GM18873 (cell line): ENCODE measurements at regions not wholly inside any gene's neighbourhood (a gene's known extent, or its start where the extent isn't known, plus 50 kb on each side); places are given as distances from the start of the nearest gene placed in this dataset.

ENCODE experiments used
- ATAC-seq: cut with Tn5 transposase; IDR thresholded peaks from one replicate; pipeline ENCODE4 v1.9.1; 2021; ENCODE audit warnings: mild to moderate bottlenecking, moderate library complexity, moderate number of reproducible peaks; ENCODE audit not compliant: unreplicated experiment, low FRiP score

DNA sequence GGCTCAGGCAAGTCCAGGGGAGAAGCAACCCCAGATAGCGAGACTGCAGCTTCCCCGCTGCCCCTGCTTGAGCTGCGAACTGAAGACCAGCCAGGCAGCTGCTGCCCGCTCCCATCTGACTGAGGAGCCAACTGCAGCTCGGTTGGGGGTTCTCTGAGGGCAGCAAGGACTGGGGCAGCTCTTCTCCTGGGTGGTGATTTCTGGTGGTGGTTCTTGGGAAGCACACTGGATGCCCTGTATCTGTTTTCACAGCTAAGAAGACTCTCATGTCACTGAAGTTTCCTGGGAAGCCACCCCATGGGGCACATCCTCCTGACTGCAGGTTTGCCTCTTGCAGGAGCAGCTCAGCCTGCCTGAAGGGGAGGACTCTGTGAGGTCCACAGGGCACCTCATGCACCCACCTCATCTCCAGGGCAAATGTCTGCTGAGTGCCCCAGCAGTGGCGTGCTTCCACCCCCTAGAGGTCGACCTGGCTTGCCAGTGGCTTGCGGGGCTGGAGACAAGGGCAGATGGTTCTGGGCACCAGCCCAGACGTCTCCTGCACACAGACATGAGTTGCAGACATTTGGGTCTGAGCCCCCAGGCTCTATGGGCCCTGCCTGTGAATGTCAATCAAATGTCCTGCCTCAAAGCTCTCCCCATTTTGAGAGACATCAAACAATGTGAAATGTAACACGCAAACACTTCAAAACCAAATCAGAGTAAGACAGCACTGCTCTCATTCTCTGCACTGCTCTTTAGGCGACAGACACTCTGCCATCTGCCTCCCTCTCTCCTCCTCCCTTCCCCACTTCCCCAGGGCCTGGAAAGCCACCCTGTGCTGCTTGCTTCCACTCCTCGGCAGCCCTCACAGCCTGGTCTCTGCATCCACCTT is 800.9 kb downstream of the BRD1 start:
- no peak for ATAC-seq

DNA sequence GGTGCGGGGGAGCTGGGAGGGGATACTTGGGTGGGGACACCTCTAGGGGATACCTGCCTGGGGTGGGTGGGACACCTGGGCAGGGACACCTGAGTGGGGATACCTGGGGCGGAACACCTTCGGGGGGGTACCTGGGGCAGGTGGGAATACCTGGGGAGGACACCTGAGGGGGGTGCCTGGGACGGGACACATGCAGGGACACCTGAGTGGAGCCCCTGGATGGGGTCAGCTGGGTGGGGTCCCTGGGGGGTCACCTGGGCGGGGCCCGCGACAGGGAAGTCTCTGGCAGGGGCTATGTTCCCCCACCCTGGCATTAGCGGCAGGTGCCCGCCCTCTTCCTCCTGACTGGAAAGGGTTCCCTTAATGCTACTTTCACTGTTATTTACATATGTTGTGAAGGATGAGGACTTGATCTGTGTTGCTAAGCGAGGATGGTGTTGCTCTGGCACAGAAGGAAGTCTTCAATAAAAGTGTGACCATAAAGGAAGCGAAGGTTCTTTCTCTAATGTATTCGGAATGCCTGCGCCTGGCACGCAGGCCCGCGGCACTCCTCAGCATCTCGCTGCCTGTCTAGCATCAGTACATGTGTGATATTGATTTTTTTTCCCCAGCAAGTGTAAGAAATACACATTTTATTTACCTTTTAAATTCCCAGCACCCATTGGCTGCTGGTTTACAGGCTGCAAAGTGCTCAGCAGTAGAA is 801.7 kb downstream of the BRD1 start:
- ATAC-seq = no peak

DNA sequence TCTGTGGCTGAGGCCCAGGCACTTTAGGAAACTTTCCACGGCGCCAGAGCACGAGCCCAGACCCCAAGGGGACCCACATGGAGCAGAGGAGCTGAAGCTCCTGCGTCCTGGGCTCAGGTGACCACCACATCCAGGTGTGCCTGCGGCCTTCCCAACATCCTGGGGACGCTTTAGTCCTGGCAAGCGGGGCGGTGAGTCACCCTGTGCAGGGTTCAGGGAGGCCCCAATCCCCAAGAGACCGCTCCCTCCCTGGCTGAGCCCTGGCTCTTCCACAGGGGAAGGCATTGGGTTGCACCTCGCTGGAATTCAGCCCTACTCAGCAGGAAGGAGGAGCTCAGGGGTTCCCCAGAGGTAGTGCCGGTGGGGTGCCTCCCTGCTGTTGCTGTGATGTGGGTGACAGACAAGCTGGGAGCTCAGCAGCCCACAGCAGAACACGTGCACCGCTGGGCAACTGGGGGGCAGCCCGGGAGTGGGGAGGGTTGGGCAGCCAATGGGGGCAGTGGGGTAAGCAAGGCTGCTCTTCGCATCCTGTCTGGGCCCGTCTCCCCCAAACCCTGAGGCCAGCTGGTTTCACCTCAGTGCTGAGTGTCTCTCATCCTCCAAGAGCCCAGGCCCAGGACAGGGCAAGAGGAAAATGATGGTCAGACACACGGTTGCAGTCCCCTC is 802.8 kb downstream of the BRD1 start:
- ATAC-seq = no peak

DNA sequence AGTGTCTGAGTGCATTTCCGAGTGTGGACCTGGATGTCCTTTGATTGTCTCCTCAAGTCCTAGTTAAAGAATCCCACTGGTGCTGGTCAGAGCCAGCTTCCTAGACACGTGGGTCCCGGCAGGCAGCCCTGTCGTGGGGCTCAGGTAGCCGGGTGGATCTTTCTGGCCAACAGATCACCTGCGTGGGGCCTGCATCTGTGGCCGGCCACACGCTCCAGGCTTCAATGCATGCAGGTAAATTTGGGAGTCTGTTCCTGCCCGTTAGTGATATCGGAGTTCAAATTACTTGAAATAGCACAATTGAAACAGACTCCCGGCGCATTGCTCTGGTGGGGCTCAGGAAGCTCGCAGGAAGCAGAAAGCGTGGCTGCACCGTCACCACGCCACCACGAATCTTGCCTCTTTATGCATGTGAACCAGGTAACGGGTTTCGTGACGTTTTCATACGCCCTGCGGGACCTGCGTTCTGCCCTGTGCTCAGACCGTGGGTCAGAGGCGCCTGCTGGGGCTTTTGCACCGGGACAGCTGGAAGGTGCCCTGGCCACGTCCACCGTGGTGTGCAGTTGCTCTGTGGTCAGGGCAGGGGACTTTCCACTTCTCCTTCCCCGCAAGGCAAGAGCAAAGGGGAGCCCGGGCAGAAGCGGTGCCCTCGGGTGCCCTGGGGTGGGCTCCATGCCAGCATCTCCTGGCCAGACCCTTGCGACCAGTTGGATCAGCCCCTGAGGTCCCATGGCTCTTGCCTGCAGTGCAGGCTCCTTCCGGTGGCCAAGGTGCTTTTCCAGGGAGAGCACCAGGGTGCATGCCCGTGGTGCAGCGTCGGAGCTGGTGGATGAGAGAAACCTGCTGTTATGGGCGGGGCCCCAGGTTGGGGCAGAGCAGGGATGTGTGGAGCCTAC is 803.5 kb downstream of the BRD1 start:
- no peak for ATAC-seq

DNA sequence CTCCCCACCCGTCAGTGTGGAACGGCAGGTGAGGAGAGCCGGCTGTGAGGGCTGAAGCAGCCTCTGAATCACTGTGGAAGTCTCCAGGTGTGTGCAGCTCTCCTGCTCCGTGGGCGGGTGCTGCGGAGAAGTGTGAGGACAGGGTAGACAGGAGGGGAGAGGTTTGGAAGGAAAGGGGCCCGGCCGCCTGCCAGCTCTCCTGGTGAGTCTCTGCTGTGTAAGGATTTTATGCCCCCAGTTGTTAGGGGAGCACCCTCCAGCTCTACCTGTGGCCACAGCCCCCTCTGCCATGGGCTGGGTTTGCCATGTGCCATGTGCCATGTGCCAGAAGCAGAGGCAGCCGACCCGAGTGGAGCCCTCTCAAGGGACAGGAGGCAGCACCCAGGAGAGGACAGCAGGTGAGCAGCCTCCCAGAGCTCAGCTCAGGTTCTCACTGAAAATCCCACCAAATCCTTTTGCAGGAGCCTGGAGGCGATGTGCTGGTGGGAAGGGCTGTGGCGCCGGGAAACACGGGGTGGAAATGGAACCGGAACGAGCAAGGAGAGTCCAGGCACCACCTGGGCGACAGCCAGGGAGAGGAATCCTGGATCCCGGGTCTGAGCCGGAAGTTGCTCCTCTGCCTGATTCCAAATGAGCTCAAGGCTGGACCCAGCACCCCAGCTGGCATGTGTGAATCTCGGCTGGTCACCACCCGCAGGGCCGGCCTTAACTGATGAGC is 804.4 kb downstream of the BRD1 start:
- ATAC-seq = no peak

DNA sequence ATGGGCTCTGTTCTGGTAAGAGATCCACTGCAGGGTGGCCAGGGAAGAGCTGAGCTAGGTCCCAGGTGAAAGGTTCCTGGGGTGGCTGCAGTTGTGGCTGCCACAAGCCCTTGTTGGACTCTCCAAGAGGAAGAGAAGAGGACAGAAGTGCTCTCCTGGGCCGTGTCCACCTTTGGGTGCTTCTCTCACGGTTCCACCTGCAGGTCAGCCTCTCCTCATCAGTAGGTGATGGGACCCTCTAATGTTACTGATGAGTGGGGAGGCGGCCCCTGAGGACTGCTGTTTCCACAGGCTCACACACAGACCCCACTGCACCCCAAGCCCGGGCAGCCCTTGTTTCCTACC is 804.9 kb downstream of the BRD1 start:
- ATAC-seq = no peak

DNA sequence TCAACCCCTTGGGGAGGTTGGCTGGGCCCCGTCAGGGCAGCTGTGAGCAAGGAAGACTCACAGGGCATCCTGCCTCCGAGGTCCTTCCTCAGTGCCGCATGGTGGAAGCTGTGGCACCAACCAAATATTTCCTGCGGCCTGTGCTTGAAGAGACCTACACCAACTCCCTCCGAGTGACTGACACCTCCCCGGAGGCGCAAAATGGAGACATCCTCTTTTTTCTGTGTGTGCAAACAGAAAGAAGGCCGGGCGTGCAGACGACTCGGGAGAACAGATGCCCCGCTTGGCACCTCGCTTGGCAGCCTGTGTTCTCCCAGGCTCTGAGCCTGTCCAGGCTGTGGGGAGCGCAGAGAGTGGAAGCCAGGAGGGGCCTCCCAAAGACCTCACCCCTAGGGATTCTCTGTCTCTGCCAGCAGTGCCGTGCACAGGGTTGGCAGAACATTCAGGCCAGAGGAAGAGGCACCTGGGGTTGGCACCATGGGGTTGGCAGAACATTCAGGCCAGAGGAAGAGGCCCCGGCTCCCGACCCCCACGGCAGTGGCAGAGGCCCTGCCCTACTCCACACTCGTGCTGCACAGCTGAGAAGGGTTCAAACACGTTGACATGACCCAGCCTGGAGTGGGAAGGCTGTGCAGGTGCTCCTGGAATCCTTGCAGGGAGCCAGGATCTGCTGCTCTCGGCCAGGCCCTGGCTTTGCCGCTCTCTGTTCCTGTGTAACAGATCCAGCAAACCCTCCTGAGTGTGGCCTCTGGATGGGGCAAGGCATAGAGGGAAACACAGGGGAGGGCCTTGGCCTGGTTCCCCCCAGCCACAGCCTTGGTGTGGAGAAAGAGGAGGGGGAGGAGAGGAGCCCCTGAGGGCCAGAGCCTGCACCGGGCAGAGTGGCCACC is 805.5 kb downstream of the BRD1 start:
- no peak for ATAC-seq

DNA sequence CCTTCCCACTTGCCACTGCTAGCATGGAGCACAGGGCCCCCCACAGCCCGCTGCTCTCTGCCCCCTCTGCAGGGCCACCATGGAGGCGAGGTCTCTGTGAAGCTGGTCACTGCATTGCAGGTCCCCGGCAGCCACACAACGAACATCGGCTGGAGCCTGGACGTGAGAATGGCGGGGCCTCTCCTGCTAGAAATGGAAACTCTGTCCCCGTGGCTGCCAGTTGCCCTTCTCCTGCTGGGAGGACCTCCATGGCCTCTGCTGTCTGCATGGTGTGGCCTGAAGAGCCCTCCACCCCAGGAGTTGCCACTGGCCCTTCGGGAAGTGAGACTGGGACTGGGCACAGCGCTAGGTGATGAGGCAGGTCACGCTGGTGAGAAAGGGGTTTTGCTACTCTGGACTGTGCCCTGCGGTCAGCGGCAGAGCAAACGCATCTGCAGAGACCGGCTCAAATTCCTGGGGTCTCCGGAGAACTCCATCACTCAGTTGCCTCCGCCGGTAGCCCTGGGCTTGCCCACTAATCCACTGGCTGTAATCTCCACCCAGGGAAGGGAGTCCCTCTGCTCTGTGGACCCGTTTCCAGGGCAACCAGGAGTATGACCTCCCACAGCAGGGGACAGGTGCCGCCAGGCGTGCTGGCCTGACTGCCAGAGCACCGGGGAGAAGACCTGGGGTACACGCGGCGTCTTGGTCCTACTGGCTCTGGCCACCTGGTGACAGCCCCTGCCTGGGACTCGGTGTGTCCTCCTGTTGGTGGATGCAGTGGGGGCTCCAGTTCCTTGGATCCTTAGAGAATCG is 806.3 kb downstream of the BRD1 start:
- no peak for ATAC-seq

DNA sequence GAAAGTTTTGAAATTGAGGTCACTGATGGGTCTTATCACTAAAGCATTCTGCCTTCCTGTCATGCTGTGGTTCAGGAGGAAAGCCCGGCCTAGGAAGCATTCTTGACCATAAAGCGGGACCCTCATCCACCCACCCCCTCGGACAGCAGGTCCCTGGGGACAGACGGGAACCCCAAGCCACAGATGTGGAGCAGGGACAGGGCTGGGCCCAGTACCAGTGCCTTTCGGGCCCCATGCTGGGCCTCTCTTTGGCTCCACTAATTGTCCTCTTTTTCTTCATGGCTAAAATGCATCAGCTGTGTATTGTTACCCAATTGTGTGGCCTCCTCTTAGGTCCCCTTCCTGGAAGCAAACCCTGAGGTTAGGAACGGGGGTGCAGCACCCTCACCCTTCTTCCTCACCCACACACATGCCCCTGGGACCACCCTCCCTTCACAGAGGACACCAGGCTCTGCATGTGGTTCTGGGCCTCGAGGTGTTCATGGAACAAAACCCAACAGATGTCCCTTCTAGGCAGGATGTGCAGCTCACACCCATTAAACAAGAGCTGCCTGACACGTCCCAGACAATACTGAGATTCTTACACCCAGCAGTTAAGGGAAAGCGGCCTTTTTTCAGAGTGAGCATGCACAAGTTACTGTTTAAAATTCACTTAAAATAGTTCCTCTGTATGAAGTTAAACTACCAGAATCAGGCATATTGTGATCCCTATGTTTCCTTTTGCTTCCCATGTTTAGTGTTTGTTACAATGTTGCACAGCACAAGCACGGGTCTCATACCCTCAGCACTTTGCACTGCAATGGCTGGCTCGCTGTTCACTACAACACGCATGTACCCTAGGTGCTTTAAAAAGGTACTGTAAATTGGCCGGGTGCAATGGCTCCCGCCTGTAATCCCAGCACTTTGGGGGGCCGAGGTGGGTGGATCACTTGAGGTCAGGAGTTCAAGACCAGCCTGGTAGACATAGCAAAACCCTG is 807.6 kb downstream of the BRD1 start:
- no peak for ATAC-seq

DNA sequence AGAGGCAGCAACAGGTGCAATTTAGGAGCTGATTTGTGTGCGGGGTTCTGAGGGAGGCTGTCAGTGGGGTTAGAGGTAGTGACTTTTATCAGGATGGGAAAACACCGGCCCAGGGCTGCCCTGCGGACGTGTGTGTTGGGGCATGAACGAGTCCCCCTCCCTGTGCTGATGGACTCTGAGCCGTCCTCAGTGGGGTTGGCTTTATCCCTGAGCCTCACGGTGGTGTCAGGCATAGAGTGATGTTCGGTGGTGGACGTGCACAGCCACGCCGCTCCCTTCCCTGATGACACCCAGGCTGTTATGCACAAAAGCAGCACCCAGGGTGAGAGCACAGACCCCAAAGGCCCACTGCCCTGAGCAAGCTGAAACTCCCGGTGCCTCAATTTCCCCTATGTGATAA is 809.1 kb downstream of the BRD1 start:
- ATAC-seq = no peak

DNA sequence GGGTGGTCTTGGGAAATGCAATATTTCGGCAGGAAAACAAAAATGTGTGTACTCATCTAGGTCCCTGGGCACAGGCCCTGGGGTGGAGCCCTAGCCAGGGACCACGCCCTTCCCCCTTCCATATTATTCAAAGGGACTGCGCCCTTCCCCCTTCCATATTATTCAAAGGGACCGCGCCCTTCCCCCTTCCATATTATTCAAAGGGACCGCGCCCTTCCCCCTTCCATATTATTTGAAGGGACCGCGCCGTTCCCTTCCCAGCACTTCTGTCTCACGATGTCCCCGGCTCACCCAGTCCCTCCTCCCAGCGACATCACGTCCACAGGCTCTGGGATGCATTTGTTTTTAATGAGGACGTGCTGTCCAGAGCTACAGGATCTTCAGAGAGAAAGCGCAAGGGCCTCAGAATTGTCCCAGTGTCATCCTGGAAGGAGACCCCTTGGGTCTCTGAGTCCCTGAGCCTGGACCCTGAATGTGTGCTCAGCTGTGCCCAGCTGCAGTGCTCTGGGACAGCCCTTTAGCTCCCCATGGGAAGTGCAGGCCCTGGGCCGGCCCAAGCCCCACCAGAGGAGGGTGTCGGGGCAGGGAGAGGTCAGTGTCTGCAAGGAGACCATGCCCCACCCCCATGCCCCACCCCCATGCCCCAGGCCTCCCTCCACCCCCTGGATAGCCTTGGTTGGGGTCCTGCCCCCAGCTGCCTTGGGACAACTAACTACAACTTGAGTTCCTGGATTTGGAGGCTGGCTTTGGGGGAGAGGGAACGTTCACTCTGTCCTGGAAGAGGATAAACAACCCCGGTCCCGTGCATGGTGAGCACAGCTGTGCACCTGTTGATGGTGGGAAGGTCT is 810.0 kb downstream of the BRD1 start:
- ATAC-seq = no peak

DNA sequence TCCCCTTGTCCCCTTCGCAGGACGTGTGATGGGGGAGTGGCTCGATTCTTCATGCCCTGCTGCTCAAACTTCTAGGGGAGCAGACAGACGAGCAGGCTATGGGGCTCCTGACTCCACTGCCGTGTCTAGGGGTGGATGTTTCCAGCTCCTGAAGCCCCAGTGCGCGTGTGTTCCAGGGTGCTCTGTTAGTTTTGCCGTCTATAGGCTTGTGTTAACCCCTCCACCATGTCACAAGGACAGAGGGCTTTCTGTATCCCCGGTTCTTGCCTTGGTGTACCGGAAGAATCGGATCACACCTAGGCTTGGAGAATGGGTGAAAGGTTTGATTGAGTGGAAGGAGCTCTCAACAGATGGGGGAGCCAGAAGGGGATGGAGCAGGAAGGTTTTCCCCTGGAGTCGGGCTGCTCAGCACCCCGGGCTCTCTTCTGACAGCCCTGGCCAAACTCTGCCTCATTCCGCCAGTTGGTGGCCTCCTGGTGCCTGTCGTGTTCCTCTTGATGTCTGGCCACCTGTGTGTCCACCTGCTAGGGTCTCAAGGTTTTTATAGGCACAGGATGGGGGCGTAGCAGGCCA is 810.7 kb downstream of the BRD1 start:
- ATAC-seq = no peak

DNA sequence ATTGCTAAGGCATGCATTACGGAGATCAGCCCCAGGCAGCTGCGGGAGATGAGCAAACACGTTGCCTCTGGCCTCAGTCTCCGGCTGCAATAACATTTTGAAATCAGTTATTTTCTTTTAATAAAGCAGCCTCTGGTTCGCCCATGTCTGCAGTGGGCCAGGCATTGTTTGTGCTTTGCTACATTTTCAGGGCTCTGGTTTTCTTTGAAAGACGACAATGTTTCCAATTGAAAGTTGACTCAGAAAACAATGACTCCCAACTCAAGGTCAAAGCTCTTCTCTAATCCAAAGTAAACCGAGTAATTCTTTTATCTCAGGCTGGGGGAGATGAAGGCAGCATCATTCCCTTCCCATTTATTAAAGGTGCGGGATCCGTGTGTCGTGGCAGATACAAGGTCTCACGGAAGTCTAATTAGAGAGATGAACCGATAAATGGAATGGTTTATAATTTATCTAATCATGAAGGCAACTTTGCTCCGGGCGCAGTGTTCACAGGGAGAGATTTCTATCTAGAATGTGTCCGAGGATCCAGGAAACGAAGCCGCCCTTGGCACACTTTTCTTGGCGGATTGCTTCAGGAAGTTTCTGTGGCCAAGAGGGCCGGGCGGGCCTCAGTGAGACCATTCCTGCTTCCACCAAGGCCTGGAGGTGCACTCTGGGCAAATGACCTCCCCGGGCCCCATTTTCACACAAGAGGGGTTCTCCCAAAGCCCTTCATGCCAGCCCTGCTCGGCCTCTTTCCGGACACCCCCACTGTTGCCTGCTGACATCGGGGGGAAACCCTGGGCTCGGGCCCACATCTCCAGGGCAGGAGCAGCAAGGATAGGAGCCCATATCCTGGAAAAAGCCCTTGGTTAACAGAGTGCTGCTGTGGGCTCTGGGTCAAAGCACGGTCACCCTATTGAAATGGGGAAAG is 811.4 kb downstream of the BRD1 start:
- no peak for ATAC-seq

DNA sequence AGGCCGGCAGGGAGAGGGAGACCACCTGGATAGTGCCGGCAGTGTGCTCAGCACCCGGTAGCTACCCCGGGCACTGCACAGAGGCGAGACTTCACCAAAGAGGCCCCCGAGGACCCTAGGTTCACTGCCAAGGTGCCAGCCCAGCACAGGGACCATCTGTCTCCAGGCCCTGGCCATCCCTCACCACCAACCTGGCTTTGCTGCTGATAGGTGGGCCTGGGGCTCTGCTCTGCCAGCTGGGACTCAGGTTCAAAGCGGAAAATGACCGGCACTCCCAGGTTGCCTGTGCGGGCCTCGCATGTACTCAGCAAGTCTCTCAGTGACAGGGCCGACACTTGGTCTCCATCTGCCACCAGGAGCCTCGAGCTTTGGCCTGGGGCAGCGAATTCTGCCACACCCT is 812.2 kb downstream of the BRD1 start:
- ATAC-seq = no peak
